ENCODE measurements at regions not wholly inside any gene's neighbourhood (a gene's known extent, or its start where the extent isn't known, plus 50 kb on each side); places are given as distances from the start of the nearest gene placed in this dataset.

GRCh38 chr6:120947111-120947510 lies 387.2 kb downstream of the TBC1D32 start:
- Mint-ChIP-seq H3K27me3 (ENCODE audit: unreplicated experiment) (no peaks in the 10 kb centered on the region), H3K36me3 (ENCODE audit: low read depth, unreplicated experiment) (no peaks in the 10 kb centered on the region), H3K27ac (ENCODE audit: unreplicated experiment) (no peak overlapping the region), H3K4me3 (ENCODE audit: unreplicated experiment) (no peak overlapping the region), H3K4me1 (ENCODE audit: unreplicated experiment) (no peaks in the 10 kb centered on the region), H3K9me3 (ENCODE audit: unreplicated experiment) (no peaks in the 10 kb centered on the region)
- TF ChIP-seq CTCF (IDR thresholded peaks at IDR 0.05; ENCODE audit: unreplicated experiment): no peak
- no peak for DNase-seq (ENCODE audit: low spot score)

GRCh38 chr6:120945905-120946594 lies 388.2 kb downstream of the TBC1D32 start:
- Mint-ChIP-seq H3K36me3 (ENCODE audit: low read depth, unreplicated experiment) (no peaks in the 10 kb centered on the region), H3K4me3 (ENCODE audit: unreplicated experiment) (no peak overlapping the region), H3K27ac (ENCODE audit: unreplicated experiment) (no peak overlapping the region), H3K9me3 (ENCODE audit: unreplicated experiment) (no peaks in the 10 kb centered on the region), H3K4me1 (ENCODE audit: unreplicated experiment) (no peaks in the 10 kb centered on the region), H3K27me3 (ENCODE audit: unreplicated experiment) (no peaks in the 10 kb centered on the region)
- no peak for DNase-seq (ENCODE audit: low spot score)
- no peak for TF ChIP-seq CTCF (IDR thresholded peaks at IDR 0.05; ENCODE audit: unreplicated experiment)

GRCh38 chr6:120938876-120939472 lies 395.3 kb downstream of the TBC1D32 start:
- TF ChIP-seq CTCF (IDR thresholded peaks at IDR 0.05; ENCODE audit: unreplicated experiment): no peak
- no peak overlapping the region for H3K4me3 Mint-ChIP-seq (ENCODE audit: unreplicated experiment)
- no peaks in the 10 kb centered on the region for H3K9me3 Mint-ChIP-seq (ENCODE audit: unreplicated experiment)
- no peaks in the 10 kb centered on the region for H3K27me3 Mint-ChIP-seq (ENCODE audit: unreplicated experiment)
- no peak overlapping the region for H3K27ac Mint-ChIP-seq (ENCODE audit: unreplicated experiment)
- no peaks in the 10 kb centered on the region for H3K36me3 Mint-ChIP-seq (ENCODE audit: low read depth, unreplicated experiment)
- no peak for DNase-seq (ENCODE audit: low spot score)
- no peaks in the 10 kb centered on the region for H3K4me1 Mint-ChIP-seq (ENCODE audit: unreplicated experiment)

- H3K27ac Mint-ChIP-seq (ENCODE audit: unreplicated experiment): no peak overlapping the region
These were observed 396.0 kb downstream of the TBC1D32 start for GRCh38 chr6:120938164-120938875.

More at GRCh38 chr6:120938164-120938875, 396.0 kb downstream of the TBC1D32 start:
- no peak for TF ChIP-seq CTCF (IDR thresholded peaks at IDR 0.05; ENCODE audit: unreplicated experiment)
- Mint-ChIP-seq H3K4me3 (ENCODE audit: unreplicated experiment) (no peak overlapping the region), H3K36me3 (ENCODE audit: low read depth, unreplicated experiment) (no peaks in the 10 kb centered on the region), H3K27me3 (ENCODE audit: unreplicated experiment) (no peaks in the 10 kb centered on the region), H3K9me3 (ENCODE audit: unreplicated experiment) (no peaks in the 10 kb centered on the region), H3K4me1 (ENCODE audit: unreplicated experiment) (no peaks in the 10 kb centered on the region)
- no peak for DNase-seq (ENCODE audit: low spot score)

Data from endothelial cell (in vitro differentiated cells).